ENCODE measurements at regions not wholly inside any gene's neighbourhood (a gene's known extent, or its start where the extent isn't known, plus 50 kb on each side); places are given as distances from the start of the nearest gene placed in this dataset.

DNA sequence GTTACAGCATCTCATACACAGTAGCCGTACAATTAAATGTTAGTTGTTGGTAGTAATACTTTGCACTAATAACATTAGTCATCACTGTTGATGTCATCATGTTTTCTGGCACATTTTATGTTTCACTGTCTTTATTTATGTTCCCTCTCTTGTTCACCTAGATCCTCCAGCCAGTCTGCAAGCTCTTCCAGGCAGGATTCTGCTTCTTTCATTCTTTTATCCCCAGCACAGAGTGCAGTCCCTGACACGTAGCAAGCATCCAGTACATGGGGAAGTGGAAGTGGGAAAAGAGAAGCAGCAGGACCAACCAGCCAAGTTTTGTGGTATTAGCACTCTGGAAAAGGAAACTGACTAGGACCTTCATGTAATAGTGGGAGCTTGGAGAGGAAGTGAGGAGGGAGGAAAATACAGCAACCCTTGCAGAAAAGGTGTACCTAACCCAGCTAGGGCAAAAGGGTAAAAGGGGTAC lies 89.7 kb upstream of the SLC44A1 start:
- TF ChIP-seq, protein P1, sequence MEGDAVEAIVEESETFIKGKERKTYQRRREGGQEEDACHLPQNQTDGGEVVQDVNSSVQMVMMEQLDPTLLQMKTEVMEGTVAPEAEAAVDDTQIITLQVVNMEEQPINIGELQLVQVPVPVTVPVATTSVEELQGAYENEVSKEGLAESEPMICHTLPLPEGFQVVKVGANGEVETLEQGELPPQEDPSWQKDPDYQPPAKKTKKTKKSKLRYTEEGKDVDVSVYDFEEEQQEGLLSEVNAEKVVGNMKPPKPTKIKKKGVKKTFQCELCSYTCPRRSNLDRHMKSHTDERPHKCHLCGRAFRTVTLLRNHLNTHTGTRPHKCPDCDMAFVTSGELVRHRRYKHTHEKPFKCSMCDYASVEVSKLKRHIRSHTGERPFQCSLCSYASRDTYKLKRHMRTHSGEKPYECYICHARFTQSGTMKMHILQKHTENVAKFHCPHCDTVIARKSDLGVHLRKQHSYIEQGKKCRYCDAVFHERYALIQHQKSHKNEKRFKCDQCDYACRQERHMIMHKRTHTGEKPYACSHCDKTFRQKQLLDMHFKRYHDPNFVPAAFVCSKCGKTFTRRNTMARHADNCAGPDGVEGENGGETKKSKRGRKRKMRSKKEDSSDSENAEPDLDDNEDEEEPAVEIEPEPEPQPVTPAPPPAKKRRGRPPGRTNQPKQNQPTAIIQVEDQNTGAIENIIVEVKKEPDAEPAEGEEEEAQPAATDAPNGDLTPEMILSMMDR (IDR thresholded peaks at IDR 0.05), result peak in 1 of 6 experiments; percentile 5
- no peak for TF ChIP-seq POLR2A (IDR thresholded peaks at IDR 0.05)
